Adrenal gland (tissue), 5 donors: ENCODE measurements at regions not wholly inside any gene's neighbourhood (a gene's known extent, or its start where the extent isn't known, plus 50 kb on each side); places are given as distances from the start of the nearest gene placed in this dataset.

ENCODE experiments used
- CTCF ChIP-seq, 6 experiments: fragments of 450-650 bp in 4 of 6; fragments of 200-600 bp in 2 of 6; sonication (generic) in 1 of 6; IDR thresholded peaks; 1 replicate in 5 of 6; 2 replicates in 1 of 6; pipeline versions ENCODE4 v1.5.1 to v1.8.0; 2016 to 2021; ENCODE audit warnings: antibody characterized with exemption in 6 of 6, mild to moderate bottlenecking in 2 of 6, moderate library complexity in 1 of 6
- POLR2A ChIP-seq, 2 donors: fragments of 450-650 bp; IDR thresholded peaks; one replicate each; pipeline ENCODE4 v1.6.1; 2017; ENCODE audit warnings: antibody characterized with exemption in 2 of 2, mild to moderate bottlenecking in 2 of 2, moderate library complexity in 1 of 2
- donor health status: DM: no; HTN: no; CAD: no.

GRCh38 chr18:30927517-30928075 is 114.9 kb downstream of the DSC3 start:
- no peak for TF ChIP-seq CTCF (IDR thresholded peaks at IDR 0.05)
- no peak for TF ChIP-seq POLR2A (IDR thresholded peaks at IDR 0.05)
